ENCODE measurements at regions not wholly inside any gene's neighbourhood (a gene's known extent, or its start where the extent isn't known, plus 50 kb on each side); places are given as distances from the start of the nearest gene placed in this dataset.

- 59 to 69% (median 64%) methylated on average over 11 of the region's 11 CpGs for WGBS, 5 donors
- no peak for DNase-seq
- no peaks in the 10 kb centered on the region for H3K4me1 ChIP-seq
- peaks cover 0 to 5% (median 0%) of the 10 kb centered on the region in 3 donors for H3K27me3 ChIP-seq
- intact Hi-C loops (cut with DNase I; ENCODE audit: low total_unique reads) = no loop called here
- TF ChIP-seq EP300 (IDR thresholded peaks at IDR 0.05) (no peak), POLR2A (IDR thresholded peaks at IDR 0.05) (no peak), CTCF (IDR thresholded peaks at IDR 0.05) (no peak), POLR2AphosphoS5 (IDR thresholded peaks at IDR 0.05) (no peak)
- H3K27ac ChIP-seq = no peak overlapping the region
- H3K4me3 ChIP-seq = no peak overlapping the region
- H3K9me3 ChIP-seq = no peaks in the 10 kb centered on the region
- H3K36me3 ChIP-seq = no peaks in the 10 kb centered on the region
Measured at GRCh38 chr14:22271838-22272799, 316.9 kb downstream of the DAD1 start.

GRCh38 chr14:22268875-22269274, 320.1 kb downstream of the DAD1 start:
- intact Hi-C loops (cut with DNase I; ENCODE audit: low total_unique reads) = no loop called here

GRCh38 chr14:22266683-22267082, 322.3 kb downstream of the DAD1 start:
- no peaks in the 10 kb centered on the region for H3K36me3 ChIP-seq
- H3K27me3 ChIP-seq = no peaks in the 10 kb centered on the region
- intact Hi-C loops (cut with DNase I; ENCODE audit: low total_unique reads) = no loop called here
- WGBS, 5 donors = 61 to 91% (median 90%) methylated on average over 3 of the region's 3 CpGs
- TF ChIP-seq EP300 (IDR thresholded peaks at IDR 0.05) (no peak), POLR2AphosphoS5 (IDR thresholded peaks at IDR 0.05) (no peak), POLR2A (IDR thresholded peaks at IDR 0.05) (no peak), CTCF (IDR thresholded peaks at IDR 0.05) (no peak)
- H3K27ac ChIP-seq = no peak overlapping the region
- H3K4me3 ChIP-seq = no peak overlapping the region
- H3K4me1 ChIP-seq = peaks cover 0 to 9% (median 0%) of the 10 kb centered on the region in 4 donors
- H3K9me3 ChIP-seq = no peaks in the 10 kb centered on the region
- DNase-seq = no peak

More at GRCh38 chr14:22268875-22269274, 320.1 kb downstream of the DAD1 start:
- H3K9me3 ChIP-seq = no peaks in the 10 kb centered on the region
- DNase-seq = no peak
- WGBS, 5 donors = 18 to 58% (median 36%) methylated on average over 2 of the region's 2 CpGs
- H3K27ac ChIP-seq = no peak overlapping the region
- TF ChIP-seq POLR2A (IDR thresholded peaks at IDR 0.05) = no peak
- TF ChIP-seq EP300 (IDR thresholded peaks at IDR 0.05) = no peak
- TF ChIP-seq POLR2AphosphoS5 (IDR thresholded peaks at IDR 0.05) = no peak
- no peak for TF ChIP-seq CTCF (IDR thresholded peaks at IDR 0.05)
- H3K4me1 ChIP-seq = peaks cover 0 to 9% (median 0%) of the 10 kb centered on the region in 4 donors
- no peaks in the 10 kb centered on the region for H3K27me3 ChIP-seq
- H3K36me3 ChIP-seq = no peaks in the 10 kb centered on the region
- no peak overlapping the region for H3K4me3 ChIP-seq

- DNase-seq = no peak
- TF ChIP-seq POLR2AphosphoS5 (IDR thresholded peaks at IDR 0.05) (no peak), EP300 (IDR thresholded peaks at IDR 0.05) (no peak), CTCF (IDR thresholded peaks at IDR 0.05) (no peak), POLR2A (IDR thresholded peaks at IDR 0.05) (no peak)
- H3K9me3 ChIP-seq = no peaks in the 10 kb centered on the region
- no peaks in the 10 kb centered on the region for H3K27me3 ChIP-seq
- no peak overlapping the region for H3K27ac ChIP-seq
- WGBS, 5 donors = 46 to 88% (median 77%) methylated on average over 2 of the region's 2 CpGs
- peaks cover 0 to 9% (median 0%) of the 10 kb centered on the region in 4 donors for H3K4me1 ChIP-seq
- H3K36me3 ChIP-seq = no peaks in the 10 kb centered on the region
- intact Hi-C loops (cut with DNase I; ENCODE audit: low total_unique reads) = no loop called here
- no peak overlapping the region for H3K4me3 ChIP-seq
Measured at GRCh38 chr14:22266142-22266442, 322.9 kb downstream of the DAD1 start.
